Sigmoid colon (tissue), 6 donors: ENCODE measurements at regions not wholly inside any gene's neighbourhood (a gene's known extent, or its start where the extent isn't known, plus 50 kb on each side); places are given as distances from the start of the nearest gene placed in this dataset.
"Not testable (repeated sequence)": the region's sequence is repeated elsewhere in the genome, so short reads cannot be mapped to it uniquely, and the experiment has no call there.

ENCODE experiments used
- DNase-seq: peaks from one replicate; pipeline ENCODE4 v3.0.0-alpha.2; 2019
- H3K27ac ChIP-seq, 4 donors: fragments of 200-600 bp; sonication (generic); one replicate each; pipeline ENCODE4 v1.5.1; 2016 to 2019; ENCODE audit warnings: mild to moderate bottlenecking in 1 of 4
- H3K27me3 ChIP-seq, 3 donors: fragments of 200-600 bp; sonication (generic); one replicate each; pipeline ENCODE4 v1.5.1; 2019; ENCODE audit warnings: mild to moderate bottlenecking in 1 of 3
- H3K36me3 ChIP-seq, 4 donors: fragments of 200-600 bp; sonication (generic); one replicate each; pipeline ENCODE4 v1.5.1; 2016 to 2019
- H3K4me1 ChIP-seq, 4 donors: fragments of 200-600 bp; sonication (generic); one replicate each; pipeline ENCODE4 v1.5.1; 2017 to 2019
- H3K4me3 ChIP-seq, 4 donors: fragments of 200-600 bp; sonication (generic); one replicate each; pipeline ENCODE4 v1.5.1; 2017 to 2019; ENCODE audit warnings: mild to moderate bottlenecking in 2 of 4, moderate library complexity in 1 of 4
- H3K9me3 ChIP-seq, 4 donors: fragments of 200-600 bp in 3 of 4; sonication (generic) in 3 of 4; one replicate each; pipeline versions ENCODE4 v1.5.1 to v1.6.1; 2013 to 2019
- CTCF ChIP-seq, 4 experiments: fragments of 450-650 bp in 3 of 4; fragments of 200-600 bp in 1 of 4; IDR thresholded peaks; one replicate each; pipeline ENCODE4 v1.5.1; 2016 to 2019; ENCODE audit warnings: antibody characterized with exemption in 4 of 4, mild to moderate bottlenecking in 3 of 4, moderate library complexity in 2 of 4
- EP300 ChIP-seq, 4 donors: sonication (generic); formaldehyde crosslinking; IDR thresholded peaks; one replicate each; pipeline ENCODE4 v1.6.1; 2017; ENCODE audit warnings: antibody characterized with exemption in 4 of 4
- POLR2A ChIP-seq, 2 donors: fragments of 450-650 bp; IDR thresholded peaks; one replicate each; pipeline ENCODE4 v1.6.1; 2016; ENCODE audit warnings: antibody characterized with exemption in 2 of 2, mild to moderate bottlenecking in 2 of 2, moderate library complexity in 2 of 2
- POLR2AphosphoS5 ChIP-seq, 4 donors: sonication (generic); formaldehyde crosslinking; IDR thresholded peaks; one replicate each; pipeline ENCODE4 v1.6.1; 2017; ENCODE audit warnings: antibody characterized with exemption in 4 of 4
- WGBS, 2 donors: extraction: QIAGEN DNeasy Blood & Tissue Kit; methylation state at CpG; one replicate each; pipeline ENCODE4 v1.1.7; 2013; 5-methylcytosine and 5-hydroxymethylcytosine counted together
- intact Hi-C: fragments of 100-400 bp; cut with DNase I; formaldehyde crosslinking; loops from one replicate; pipeline ENCODE4 v1.15.1; 2023
- donor health status: healthy with polysubstance abuse.
- donor health status: healthy.

DNA sequence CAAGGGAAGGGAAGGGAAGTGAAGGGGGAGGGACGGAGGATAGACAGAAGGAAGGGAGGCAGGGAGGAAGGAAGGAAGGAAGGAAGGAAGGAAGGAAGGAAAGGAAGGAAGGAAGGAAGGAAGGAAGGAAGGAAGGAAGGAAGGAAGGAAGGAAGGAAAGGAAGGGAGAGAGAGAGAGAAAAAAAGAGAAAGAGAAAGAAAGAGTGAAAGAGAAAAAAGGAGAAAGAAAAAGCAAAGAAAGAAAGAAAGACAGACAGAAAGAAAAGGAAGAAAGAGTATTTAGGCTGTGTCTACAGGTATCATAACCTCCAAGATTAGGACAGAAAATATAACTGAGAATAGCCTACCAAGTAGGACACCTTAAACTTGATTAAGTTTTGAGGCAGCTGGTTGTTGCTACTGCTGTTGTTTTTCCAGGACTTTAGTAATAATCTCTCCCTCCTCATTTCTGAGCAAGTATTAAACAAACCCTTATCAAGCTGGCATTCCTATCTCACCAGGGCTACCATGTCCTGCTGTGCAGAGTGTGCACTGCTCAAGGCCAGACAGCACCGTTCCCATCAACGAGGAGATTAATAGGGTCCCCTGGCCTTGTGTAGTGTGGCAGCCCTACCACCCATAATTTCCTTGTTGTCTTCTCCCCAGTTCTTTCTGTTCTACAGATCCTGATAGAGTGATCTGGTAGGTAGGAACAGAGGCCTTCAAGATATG is 90.5 kb upstream of the FHL2 start:
- H3K27me3 ChIP-seq: no peaks in the 10 kb centered on the region
- intact Hi-C loops: no loop called here
- no peak overlapping the region for H3K4me3 ChIP-seq
- 61 to 90% methylated on average over 3 of the region's 3 CpGs for WGBS, 2 donors
- TF ChIP-seq POLR2AphosphoS5 (IDR thresholded peaks at IDR 0.05): no peak
- H3K27ac ChIP-seq: no peak overlapping the region
- H3K36me3 ChIP-seq: no peaks in the 10 kb centered on the region
- DNase-seq: no peak
- peaks cover 0 to 9% (median 2%) of the 10 kb centered on the region in 4 donors for H3K9me3 ChIP-seq
- no peaks in the 10 kb centered on the region for H3K4me1 ChIP-seq

GRCh38 chr2:105488285-105488684 is 89.4 kb upstream of the FHL2 start:
- no peaks in the 10 kb centered on the region for H3K27me3 ChIP-seq
- no peak for TF ChIP-seq POLR2A (IDR thresholded peaks at IDR 0.05)
- TF ChIP-seq POLR2AphosphoS5 (IDR thresholded peaks at IDR 0.05): no peak
- TF ChIP-seq EP300 (IDR thresholded peaks at IDR 0.05): no peak
- TF ChIP-seq CTCF (IDR thresholded peaks at IDR 0.05): no peak
- WGBS, 2 donors: 87 to 92% methylated on average over 8 of the region's 8 CpGs

DNA sequence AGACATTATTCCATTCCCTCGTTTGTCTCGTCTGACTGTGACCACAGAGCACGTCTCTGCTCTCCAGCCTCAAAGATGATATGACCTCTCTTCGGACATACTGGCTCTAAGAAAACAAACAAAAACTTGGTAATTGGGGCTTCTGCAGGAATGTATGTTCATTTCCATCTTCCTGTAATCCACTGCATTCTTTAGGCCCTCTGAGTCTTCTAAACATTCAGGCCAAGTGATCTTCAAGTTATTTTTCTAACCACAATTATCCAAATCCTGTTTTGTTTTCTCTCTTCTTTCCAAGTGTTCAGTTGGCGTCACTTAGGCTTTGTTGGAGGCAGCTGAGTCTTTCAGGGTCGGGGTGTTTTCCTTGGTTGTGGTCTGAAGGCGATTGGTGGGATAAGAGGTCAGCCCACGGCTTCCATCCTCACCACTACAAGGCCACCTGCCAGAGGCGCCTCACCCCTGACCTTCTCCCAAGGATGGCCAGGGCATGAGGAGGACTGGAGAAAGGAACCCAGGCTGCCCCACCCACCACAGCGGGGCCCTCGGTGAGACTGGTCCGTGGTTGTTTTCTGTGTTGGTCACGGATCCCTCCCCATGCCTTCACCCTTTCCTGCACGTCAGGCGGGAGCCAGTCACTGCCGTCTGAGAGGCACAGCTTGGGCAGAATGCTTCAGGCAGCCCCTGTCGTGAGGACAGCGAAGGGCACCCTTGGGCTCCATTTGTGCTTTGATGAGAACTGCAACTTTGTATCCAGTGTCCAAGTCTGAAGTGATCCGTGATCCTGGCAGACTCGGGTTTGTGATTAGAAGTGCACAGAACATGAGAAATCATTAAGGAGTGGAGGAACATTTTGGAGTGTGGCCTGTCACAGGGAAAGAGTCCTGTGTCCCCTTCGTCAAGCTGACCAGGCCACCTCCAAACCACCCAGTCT is 88.6 kb upstream of the FHL2 start:
- Histone ChIP-seq H3K4me3 (no peak overlapping the region), H3K9me3 (peaks cover 0 to 3% (median 1%) of the 10 kb centered on the region in 4 donors), H3K4me1 (no peaks in the 10 kb centered on the region), H3K36me3 (no peaks in the 10 kb centered on the region), H3K27me3 (no peaks in the 10 kb centered on the region), H3K27ac (peak overlapping the region in 1 of 4 donors; percentile 27)
- 85% methylated on average over 21 of the region's 21 CpGs for WGBS, 2 donors
- TF ChIP-seq POLR2AphosphoS5 (IDR thresholded peaks at IDR 0.05) (no peak), POLR2A (IDR thresholded peaks at IDR 0.05) (no peak), CTCF (IDR thresholded peaks at IDR 0.05) (no peak), EP300 (IDR thresholded peaks at IDR 0.05) (no peak)
- intact Hi-C loops: no loop called here
- no peak for DNase-seq

More at GRCh38 chr2:105488285-105488684, 89.4 kb upstream of the FHL2 start:
- Histone ChIP-seq H3K27ac (no peak overlapping the region), H3K4me3 (no peak overlapping the region), H3K9me3 (peaks cover 0 to 6% (median 2%) of the 10 kb centered on the region in 4 donors), H3K4me1 (no peaks in the 10 kb centered on the region), H3K36me3 (no peaks in the 10 kb centered on the region)
- DNase-seq: no peak
- intact Hi-C loops: no loop called here

DNA sequence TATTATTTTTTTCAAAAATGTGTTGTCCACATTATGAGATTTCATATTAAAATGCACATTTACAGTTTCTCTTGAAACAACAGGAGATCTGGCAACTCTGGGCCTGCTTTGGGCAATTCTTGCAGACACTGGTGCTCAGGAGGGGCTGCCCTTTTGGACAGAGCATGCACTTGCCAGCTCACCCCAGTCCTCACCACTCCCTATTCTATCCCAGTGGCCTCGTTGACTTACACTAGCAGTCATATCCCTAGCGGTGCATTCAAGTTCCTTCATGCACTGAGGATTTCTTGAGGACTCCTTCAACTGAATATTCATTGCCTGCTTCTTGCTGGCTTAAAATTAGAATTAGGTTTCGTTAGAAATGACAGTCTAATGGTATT is 87.9 kb upstream of the FHL2 start:
- Histone ChIP-seq H3K36me3 (no peaks in the 10 kb centered on the region), H3K4me1 (no peaks in the 10 kb centered on the region), H3K9me3 (no peaks in the 10 kb centered on the region), H3K4me3 (no peak overlapping the region), H3K27ac (no peak overlapping the region), H3K27me3 (no peaks in the 10 kb centered on the region)
- WGBS, 2 donors: 70 to 77% methylated on average over 3 of the region's 3 CpGs
- TF ChIP-seq POLR2AphosphoS5 (IDR thresholded peaks at IDR 0.05): no peak
- DNase-seq: no peak
- intact Hi-C loops: no loop called here

- DNase-seq: no peak
- H3K4me3 ChIP-seq: no peak overlapping the region
- H3K36me3 ChIP-seq: no peaks in the 10 kb centered on the region
- H3K27me3 ChIP-seq: no peaks in the 10 kb centered on the region
- H3K27ac ChIP-seq: no peak overlapping the region
- H3K4me1 ChIP-seq: no peaks in the 10 kb centered on the region
- TF ChIP-seq CTCF (IDR thresholded peaks at IDR 0.05): no peak
- no peak for TF ChIP-seq POLR2AphosphoS5 (IDR thresholded peaks at IDR 0.05)
- TF ChIP-seq EP300 (IDR thresholded peaks at IDR 0.05): no peak
- TF ChIP-seq POLR2A (IDR thresholded peaks at IDR 0.05): no peak
- intact Hi-C loops: no loop called here
- no peaks in the 10 kb centered on the region for H3K9me3 ChIP-seq
- 86 to 91% methylated on average over 2 of the region's 2 CpGs for whole genome bisulfite sequencing, 2 donors
These were observed 79.8 kb upstream of the FHL2 start for GRCh38 chr2:105478670-105479069.

- intact Hi-C loops, H3K27ac ChIP-seq, H3K36me3 ChIP-seq, H3K27me3 ChIP-seq, H3K4me1 ChIP-seq, H3K9me3 ChIP-seq, H3K4me3 ChIP-seq, DNase-seq: not testable (repeated sequence)
- WGBS, 2 donors: 95 to 96% methylated on average over 10 of the region's 10 CpGs
These were observed 78.3 kb upstream of the FHL2 start for GRCh38 chr2:105477050-105477620.
